Muscle of arm (tissue), 1 donor: ENCODE measurements at regions not wholly inside any gene's neighbourhood (a gene's known extent, or its start where the extent isn't known, plus 50 kb on each side); places are given as distances from the start of the nearest gene placed in this dataset.
A peak's percentile ranks its signal among the peaks of the same experiment; 100 is the strongest.

ENCODE experiments used
- DNase-seq: peaks from one replicate; pipeline ENCODE4 v3.0.0-alpha.2; 2013

- DNase-seq, result no peak
Observed at GRCh38 chrX:39437670-39438441, 636.6 kb downstream of the MID1IP1 start.

DNA sequence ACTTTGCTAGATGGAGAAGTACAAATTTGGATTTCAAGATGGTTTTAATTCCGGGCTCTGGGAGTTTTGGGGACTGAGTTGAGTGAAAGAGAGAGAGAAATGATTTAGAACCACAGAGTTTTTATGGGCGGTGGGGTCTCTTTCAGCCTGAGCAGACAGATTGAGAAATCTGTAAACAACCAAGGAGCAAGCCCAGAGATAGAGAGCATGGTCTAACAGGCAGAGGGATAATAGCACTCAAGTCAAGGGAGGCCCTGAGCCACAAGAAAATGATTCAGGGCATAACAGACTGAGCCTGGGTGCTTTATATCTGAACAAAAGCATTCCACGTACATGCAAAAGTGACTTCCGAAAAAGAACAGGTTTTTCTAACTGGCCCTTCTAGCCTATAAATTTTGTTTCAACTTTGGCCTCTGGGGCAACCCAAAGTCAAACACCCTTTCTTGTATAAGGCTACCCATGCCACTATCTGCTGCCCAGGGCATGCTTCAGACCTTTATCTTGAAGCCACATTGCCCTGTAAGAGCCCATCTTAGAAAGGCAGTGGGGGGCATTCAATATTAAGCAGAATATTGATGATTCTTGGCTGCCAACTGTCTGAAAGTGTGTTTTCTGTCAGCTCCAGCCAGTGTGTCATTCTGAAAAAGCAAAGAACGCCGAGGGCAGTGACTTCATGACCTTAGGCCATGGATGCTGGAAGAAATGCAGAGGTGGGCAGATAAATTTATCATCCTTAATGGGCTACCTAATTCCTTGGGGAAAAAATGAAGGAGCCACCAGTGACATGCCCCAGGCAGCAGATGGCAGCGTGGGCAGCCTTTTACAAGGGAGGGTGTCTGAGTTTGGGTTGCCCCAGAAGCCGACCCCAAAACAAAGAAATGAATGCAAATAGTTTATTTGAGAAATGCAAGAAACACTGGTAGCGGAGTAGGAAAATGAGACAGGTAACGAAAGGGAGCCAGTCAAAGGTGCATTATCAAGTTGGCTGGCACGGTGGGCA is 637.6 kb downstream of the MID1IP1 start:
- no peak for DNase-seq

DNA sequence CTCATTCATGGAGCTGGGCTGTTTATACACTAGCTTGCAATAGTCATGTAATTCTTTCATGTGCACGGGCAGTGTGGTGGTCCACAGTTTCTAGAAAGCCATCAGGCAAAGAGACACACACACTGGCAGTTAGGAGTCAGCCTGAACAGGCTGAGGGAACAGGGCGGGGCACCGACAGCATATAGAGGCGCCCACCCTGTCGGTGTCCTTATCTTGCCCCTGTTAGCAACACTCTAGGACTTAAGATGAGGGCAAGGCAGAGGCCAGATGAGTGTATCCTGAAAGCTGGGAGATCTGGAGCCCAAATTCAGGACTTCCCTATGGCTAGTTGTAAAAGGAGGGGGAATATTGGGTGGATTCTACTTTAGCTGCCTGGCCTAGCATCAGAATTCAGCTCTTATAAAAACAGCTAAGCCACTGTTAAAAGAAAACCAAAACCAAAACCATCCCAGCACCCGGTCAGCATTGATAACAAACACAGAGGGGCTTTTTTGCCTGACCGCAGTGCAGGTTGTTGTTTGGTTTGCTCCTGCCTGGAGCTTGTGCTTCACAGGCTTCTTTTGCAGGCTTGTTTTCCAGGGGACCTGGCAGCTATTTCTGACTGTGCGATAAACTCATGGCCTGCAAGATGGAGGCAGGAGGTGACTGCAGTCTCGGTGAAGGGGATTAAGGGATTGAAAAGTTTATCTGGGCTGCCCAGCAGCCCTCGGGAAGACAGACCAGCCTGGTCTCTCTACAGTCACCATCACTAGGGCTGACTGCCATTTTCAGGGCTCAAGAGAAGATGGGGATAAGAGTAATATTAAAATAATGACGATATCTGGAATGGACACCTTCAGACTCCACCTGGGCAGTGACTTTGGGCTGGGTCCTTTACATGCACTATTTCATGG is 638.9 kb downstream of the MID1IP1 start:
- no peak for DNase-seq

GRCh38 chrX:39440799-39441284 is 639.6 kb downstream of the MID1IP1 start:
- no peak for DNase-seq

- DNase-seq, result no peak
Observed at GRCh38 chrX:39442332-39442731, 641.1 kb downstream of the MID1IP1 start.

DNA sequence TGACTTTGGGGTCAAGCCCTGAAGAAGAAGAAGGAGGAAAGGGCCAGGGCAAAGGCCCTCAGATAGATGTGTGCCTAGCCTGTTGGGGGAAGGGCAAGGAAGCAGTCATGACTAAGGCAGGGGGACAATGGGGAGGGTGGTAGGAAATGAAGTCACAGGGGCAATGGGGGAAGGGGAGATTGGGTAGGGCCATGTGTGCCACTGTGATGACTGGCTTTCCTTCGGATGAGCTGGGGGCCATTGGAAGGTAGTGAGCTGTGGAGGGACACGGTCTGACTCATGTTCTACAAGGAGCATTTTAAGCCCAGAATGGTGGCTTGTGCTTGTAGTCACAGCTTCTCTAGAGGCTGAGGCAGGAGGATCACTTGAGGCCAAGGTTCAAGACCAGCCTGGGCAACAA is 642.0 kb downstream of the MID1IP1 start:
- DNase-seq, result no peak

GRCh38 chrX:39445336-39445735 is 644.1 kb downstream of the MID1IP1 start:
- DNase-seq, result no peak

- DNase-seq, result no peak
Observed at GRCh38 chrX:39449352-39449751, 648.1 kb downstream of the MID1IP1 start.

GRCh38 chrX:39450234-39450977 is 647.4 kb downstream of the BCOR start:
- no peak for DNase-seq

GRCh38 chrX:39451046-39451445 is 646.7 kb downstream of the BCOR start:
- no peak for DNase-seq

GRCh38 chrX:39452401-39452800 is 645.4 kb downstream of the BCOR start:
- no peak for DNase-seq

- peak; percentile 51 for DNase-seq
Observed at GRCh38 chrX:39453889-39454621, 643.7 kb downstream of the BCOR start.

DNA sequence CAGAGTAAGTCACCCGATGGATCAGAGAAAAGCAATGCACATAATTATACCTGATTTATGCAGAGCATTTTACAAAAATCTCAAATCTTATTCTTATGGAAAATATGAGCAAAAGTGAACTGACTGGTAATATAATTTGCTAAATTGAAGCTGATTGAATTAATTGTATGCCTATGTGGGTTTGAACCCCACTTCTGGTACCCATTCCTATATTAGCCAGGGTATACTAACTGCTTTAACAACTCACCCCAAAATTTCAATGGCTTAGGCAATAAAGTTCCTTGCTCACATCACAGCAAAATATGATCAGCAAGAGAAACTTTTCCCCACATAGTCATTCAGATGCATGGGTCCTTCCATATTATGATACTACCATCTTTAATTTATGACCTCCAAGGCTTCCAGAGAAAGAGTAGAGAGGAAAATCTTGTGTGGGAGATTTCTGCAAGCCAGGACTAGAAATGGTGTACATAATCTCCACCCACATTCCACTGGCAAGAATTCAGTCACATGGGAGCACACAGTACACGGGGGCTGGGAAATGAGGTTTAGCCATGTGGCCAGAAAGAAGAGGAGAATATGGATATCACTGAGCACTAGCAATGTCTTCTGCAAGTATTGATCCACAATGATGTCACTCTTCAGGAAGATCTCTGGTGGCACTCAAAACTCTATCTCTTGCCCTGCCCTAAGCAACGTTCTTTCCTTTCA is 640.7 kb downstream of the BCOR start:
- DNase-seq, result peak; percentile 38

DNA sequence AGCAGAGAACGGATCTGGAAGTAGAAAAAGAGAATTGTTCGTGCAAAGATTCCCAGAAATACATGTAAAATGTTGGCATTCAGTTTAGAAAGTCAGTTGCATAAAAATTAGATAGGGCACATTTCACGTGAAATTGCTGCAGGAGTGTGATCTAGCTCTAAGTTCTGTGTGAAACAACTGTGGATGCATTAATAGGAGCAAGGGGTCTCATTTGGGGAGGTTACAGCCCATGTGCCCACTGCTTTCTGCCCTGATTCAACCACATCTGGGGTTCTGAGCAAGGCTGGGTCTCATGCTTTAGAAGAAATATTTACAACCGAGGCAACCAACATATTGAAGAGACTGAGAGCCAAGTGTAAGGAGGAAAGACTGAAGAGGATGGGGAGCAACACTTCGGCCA is 639.0 kb downstream of the BCOR start:
- DNase-seq, result no peak

- no peak for DNase-seq
Observed at GRCh38 chrX:39459204-39459603, 638.6 kb downstream of the BCOR start.

- no peak for DNase-seq
Observed at GRCh38 chrX:39459952-39460351, 637.8 kb downstream of the BCOR start.

DNA sequence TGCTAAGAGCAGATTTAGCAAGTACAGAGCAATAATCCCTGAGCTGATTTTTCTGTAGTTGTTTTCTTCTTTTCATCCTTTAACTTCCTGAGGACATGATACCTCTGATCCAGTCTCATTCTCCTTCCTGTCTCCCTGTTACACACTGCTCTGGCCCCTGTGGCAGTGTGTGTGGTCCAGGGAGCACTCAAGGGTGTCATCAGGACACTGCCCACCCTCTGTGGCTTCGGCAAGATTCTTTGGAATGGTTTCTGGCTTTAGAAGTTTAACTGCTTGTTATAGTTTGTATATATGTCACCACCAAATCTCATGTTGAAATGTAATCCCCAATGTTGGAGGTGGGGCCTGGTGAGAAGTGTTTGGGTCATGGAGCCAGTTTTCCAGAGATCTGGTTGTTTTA is 637.3 kb downstream of the BCOR start:
- no peak for DNase-seq

DNA sequence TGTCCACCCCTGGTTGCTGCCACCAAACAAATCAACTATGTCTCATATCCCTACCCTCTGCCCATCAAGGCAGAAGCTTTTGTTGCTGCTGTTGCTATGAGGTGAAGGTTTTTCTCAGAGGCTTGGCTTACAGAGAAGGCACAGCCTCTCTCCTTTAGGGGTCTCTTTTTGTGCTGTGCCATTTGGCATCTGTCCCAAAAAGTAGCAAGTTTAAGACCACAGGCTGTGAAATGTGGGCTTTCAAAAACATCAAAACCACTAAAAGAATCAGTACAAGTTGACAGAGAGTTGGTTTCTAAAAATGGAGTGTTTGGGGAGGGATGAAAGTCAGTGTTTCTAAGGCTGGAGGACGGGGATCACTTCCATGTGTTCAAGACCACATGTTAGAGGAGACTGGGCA is 634.9 kb downstream of the BCOR start:
- DNase-seq, result no peak

GRCh38 chrX:39464253-39464652 is 633.5 kb downstream of the BCOR start:
- DNase-seq, result no peak

GRCh38 chrX:39465467-39465866 is 632.3 kb downstream of the BCOR start:
- no peak for DNase-seq
